T-helper 2 cell treated with Interferon-gamma antibody and Interleukin-4, amounts not matched to agents 100 ng/mL and 5 ng/mL, for 36 hours (primary cell): ENCODE measurements at regions not wholly inside any gene's neighbourhood (a gene's known extent, or its start where the extent isn't known, plus 50 kb on each side); places are given as distances from the start of the nearest gene placed in this dataset.
"Not testable (repeated sequence)": the region's sequence is repeated elsewhere in the genome, so short reads cannot be mapped to it uniquely, and the experiment has no call there.

Source experiments
- intact Hi-C: fragments of 100-400 bp; cut with micrococcal nuclease; formaldehyde crosslinking; loops from one replicate; pipeline ENCODE4 v1.15.1; 2023

DNA sequence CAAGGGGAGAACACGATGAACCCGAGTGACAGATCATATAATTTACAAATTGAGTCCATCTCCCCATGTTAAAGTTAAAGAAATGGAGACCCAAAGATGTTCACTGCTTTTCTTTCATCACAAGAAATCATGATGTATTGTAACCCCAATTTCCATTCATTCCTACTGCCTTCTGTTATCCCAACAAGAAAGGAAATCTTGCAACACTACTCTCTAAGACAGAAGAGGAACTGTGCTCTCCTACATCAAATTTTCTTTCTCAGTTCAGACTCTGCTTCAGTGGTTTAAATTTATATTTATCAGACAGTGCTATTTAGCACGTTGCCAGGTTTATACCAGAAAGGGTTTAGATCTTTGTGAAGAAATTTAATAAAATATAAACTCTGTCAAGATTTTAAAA, 83.8 kb upstream of the RASA1 start:
- intact Hi-C loops: no loop called here

DNA sequence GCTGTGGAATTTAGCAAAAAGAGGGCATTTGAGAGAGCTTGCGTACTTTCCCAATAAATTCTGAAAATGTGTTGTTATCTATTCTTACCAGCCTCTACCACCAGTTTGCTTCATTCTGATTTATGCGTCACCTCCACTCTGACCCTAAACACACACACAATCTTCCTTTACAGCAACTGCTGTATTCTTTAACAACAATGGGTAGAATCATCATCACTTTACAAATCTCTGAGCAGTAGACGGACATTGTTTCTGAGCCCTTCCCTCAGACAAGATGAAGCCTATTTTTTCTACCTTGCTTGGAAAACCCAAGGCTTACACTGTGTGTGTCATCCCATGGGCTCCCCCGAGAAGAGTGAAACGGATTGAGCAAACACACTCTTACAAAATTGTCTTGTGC, 83.1 kb upstream of the RASA1 start:
- intact Hi-C loops: no loop called here

- intact Hi-C loops: no loop called here
Observed at GRCh38 chr5:87185838-87186237, 81.8 kb upstream of the RASA1 start.

- intact Hi-C loops: no loop called here
Observed at GRCh38 chr5:87188391-87188790, 79.3 kb upstream of the RASA1 start.

GRCh38 chr5:87190041-87190440, 77.6 kb upstream of the RASA1 start:
- intact Hi-C loops: no loop called here

DNA sequence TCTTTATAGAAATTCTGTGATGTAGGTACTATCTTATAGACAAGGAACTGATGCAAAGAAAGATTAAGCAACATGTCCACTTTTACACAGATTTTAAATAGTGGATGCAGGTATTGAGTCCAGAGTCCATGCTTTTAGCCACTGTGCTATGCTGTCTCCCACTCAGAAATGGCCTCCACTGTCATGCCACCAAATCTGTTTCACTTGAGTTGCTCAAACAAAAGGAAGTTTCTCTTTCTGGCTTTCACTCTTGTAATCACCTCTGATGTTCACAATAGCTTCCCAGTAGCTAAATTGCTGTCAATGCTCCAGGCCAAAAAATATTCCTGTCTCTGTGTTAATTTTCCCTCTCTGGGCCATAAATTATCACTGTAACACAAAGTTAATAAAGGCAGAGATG, 77.0 kb upstream of the RASA1 start:
- intact Hi-C loops: no loop called here

GRCh38 chr5:87191645-87192044, 76.0 kb upstream of the RASA1 start:
- intact Hi-C loops: no loop called here

GRCh38 chr5:87195104-87195591, 72.5 kb upstream of the RASA1 start:
- intact Hi-C loops: no loop called here

- intact Hi-C loops: no loop called here
Observed at GRCh38 chr5:87195616-87196015, 72.1 kb upstream of the RASA1 start.

DNA sequence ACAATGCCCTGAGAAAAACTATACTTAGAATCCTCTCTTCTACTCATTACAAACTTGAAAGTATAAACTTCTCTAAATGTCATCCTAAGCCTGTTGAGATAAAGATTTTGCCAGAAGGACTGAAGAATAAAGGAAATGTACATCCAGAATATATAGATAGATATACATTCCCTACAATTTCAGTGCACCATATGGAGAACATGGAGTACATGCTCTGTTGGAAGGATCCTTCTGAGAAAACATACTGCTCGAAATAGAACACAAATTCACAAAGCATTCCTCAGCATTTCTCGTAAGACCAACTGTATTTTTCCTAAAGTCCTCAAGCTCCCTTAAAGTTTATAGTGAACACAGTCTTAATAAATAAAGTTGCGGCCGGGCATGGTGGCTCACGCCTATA, 69.7 kb upstream of the RASA1 start:
- intact Hi-C loops: no loop called here

GRCh38 chr5:87199246-87199645, 68.4 kb upstream of the RASA1 start:
- intact Hi-C loops: not testable (repeated sequence)

- intact Hi-C loops: not testable (repeated sequence)
Observed at GRCh38 chr5:87199704-87200103, 68.0 kb upstream of the RASA1 start.

- intact Hi-C loops: no loop called here
Observed at GRCh38 chr5:87210076-87210475, 57.6 kb upstream of the RASA1 start.

- intact Hi-C loops: no loop called here
Observed at GRCh38 chr5:87210743-87211142, 56.9 kb upstream of the RASA1 start.

DNA sequence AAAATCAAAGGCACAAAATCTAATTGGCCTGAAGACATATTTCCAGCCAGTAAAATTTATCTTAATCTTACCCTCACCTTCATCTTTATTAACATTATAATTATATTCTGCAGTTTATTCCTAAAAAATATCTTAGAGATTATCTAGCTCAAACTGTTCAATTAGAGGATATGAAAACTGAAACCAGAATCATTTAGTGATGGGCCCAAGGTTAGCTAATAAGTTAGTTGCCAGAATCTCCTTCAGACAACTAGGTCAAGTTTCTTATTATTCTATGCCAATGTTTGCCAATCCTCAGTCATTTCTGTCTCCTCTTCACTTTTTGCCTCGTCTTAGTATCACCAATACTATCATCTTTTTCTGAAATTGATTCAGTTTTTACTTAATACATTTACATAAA, 56.0 kb upstream of the RASA1 start:
- intact Hi-C loops: no loop called here

DNA sequence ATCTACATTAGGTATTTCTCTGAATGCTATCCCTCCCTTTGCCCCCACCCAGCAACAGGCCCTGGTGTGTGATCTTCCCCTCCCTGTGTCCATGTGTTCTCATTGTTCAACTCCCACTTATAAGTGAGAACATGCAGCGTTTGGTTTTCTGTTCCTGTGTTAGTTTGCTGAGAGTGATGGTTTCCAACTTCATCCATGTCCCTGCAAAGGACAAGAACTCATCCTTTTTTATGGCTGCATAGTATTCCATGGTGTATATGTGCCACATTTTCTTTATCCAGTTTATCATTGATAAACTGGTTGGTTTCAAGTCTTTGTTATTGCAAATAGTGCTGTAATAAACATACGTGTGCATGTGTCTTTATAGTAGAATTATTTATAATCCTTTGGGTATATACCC, 55.5 kb upstream of the RASA1 start:
- intact Hi-C loops: not testable (repeated sequence)

DNA sequence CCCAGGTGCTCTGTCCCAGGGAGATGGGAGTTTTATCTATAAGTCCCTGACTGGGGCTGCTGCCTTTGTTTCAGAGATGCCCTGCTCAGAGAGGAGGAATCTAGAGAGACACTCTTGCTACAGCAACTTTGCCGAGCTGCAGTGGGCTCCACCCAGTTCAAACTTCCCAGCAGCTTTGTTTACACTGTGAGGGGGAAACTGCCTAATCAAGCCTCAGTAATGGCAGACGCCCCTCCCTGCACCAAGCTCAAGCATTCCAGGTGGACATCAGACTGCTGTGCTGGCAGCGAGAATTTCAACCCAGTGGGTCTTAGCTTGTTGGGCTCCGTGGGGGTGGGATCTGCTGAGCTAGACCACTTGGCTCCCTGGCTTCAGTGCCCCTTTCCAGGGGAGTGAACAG, 50.2 kb upstream of the RASA1 start:
- intact Hi-C loops: not testable (repeated sequence)
